Large intestine (tissue), 3 donors: ENCODE measurements at regions not wholly inside any gene's neighbourhood (a gene's known extent, or its start where the extent isn't known, plus 50 kb on each side); places are given as distances from the start of the nearest gene placed in this dataset.

Experiments used
- DNase-seq, 2 donors: peaks; one replicate each; pipeline versions ENCODE4 v3.0.0 to v3.0.0-alpha.2; 2013
- H3K27ac ChIP-seq: one replicate; pipeline ENCODE4 v1.5.1; 2013; ENCODE audit warnings: low read length
- H3K27me3 ChIP-seq: 2 replicates; pipeline ENCODE4 v1.6.1; 2013; ENCODE audit warnings: low read length; ENCODE audit not compliant: control insufficient read depth, insufficient read depth
- H3K36me3 ChIP-seq: 2 replicates; pipeline ENCODE4 v1.6.1; 2013; ENCODE audit warnings: low read length; ENCODE audit not compliant: control insufficient read depth, insufficient read depth
- H3K4me1 ChIP-seq: one replicate; pipeline ENCODE4 v1.6.1; 2013; ENCODE audit warnings: low read length; ENCODE audit not compliant: control insufficient read depth, insufficient read depth
- H3K4me3 ChIP-seq: one replicate; pipeline ENCODE4 v1.5.1; 2013; ENCODE audit warnings: low read length
- H3K9me3 ChIP-seq: one replicate; pipeline ENCODE4 v1.6.1; 2013; ENCODE audit warnings: mild to moderate bottlenecking, low read depth, low read length, moderate library complexity; ENCODE audit not compliant: control insufficient read depth
- WGBS: methylation state at CpG from one replicate; pipeline ENCODE4 v1.1.5; 2013; ENCODE audit warnings: low lambda C conversion rate; ENCODE audit not compliant: insufficient coverage; 5-methylcytosine and 5-hydroxymethylcytosine counted together

GRCh38 chr2:122755281-122755780 lies 999.9 kb downstream of the TSN start:
- Histone ChIP-seq H3K27ac (no peak overlapping the region), H3K4me3 (no peak overlapping the region), H3K9me3 (no peaks in the 10 kb centered on the region), H3K4me1 (no peaks in the 10 kb centered on the region), H3K36me3 (no peaks in the 10 kb centered on the region), H3K27me3 (no peaks in the 10 kb centered on the region)
- peak in 1 of 2 donors; percentile 12 for DNase-seq
- WGBS: 90% methylated on average over 3 of the region's 3 CpGs

GRCh38 chr2:122758967-122759366 lies 1003.5 kb downstream of the TSN start:
- DNase-seq: no peak
- Histone ChIP-seq H3K4me3 (no peak overlapping the region), H3K9me3 (no peaks in the 10 kb centered on the region), H3K4me1 (no peaks in the 10 kb centered on the region), H3K27me3 (no peaks in the 10 kb centered on the region), H3K27ac (no peak overlapping the region), H3K36me3 (no peaks in the 10 kb centered on the region)
- WGBS: no CpG with 5 or more reads among the region's 2 CpGs

GRCh38 chr2:122764014-122764413 lies 1008.6 kb downstream of the TSN start:
- WGBS: 100% methylated on average over 1 of the region's 3 CpGs
- no peaks in the 10 kb centered on the region for H3K4me1 ChIP-seq
- H3K27ac ChIP-seq: no peak overlapping the region
- H3K27me3 ChIP-seq: no peaks in the 10 kb centered on the region
- H3K36me3 ChIP-seq: no peaks in the 10 kb centered on the region
- H3K4me3 ChIP-seq: no peak overlapping the region
- H3K9me3 ChIP-seq: peaks cover 3% of the 10 kb centered on the region
- no peak for DNase-seq

- Histone ChIP-seq H3K4me1 (no peaks in the 10 kb centered on the region), H3K36me3 (no peaks in the 10 kb centered on the region), H3K4me3 (no peak overlapping the region), H3K9me3 (no peaks in the 10 kb centered on the region), H3K27ac (no peak overlapping the region), H3K27me3 (no peaks in the 10 kb centered on the region)
- DNase-seq: no peak
- 100% methylated on average over 1 of the region's 1 CpG for WGBS
Observed at GRCh38 chr2:122780251-122780650, 1024.8 kb downstream of the TSN start.

GRCh38 chr2:122794100-122794499 lies 1038.6 kb downstream of the TSN start:
- Histone ChIP-seq H3K27ac (no peak overlapping the region), H3K36me3 (no peaks in the 10 kb centered on the region), H3K9me3 (no peaks in the 10 kb centered on the region), H3K27me3 (no peaks in the 10 kb centered on the region), H3K4me1 (no peaks in the 10 kb centered on the region), H3K4me3 (no peak overlapping the region)
- DNase-seq: no peak
- WGBS: no CpG with 5 or more reads among the region's 2 CpGs

- H3K4me1 ChIP-seq: no peaks in the 10 kb centered on the region
- no CpG with 5 or more reads among the region's 5 CpGs for WGBS
- H3K27me3 ChIP-seq: no peaks in the 10 kb centered on the region
- H3K36me3 ChIP-seq: no peaks in the 10 kb centered on the region
- no peaks in the 10 kb centered on the region for H3K9me3 ChIP-seq
- no peak overlapping the region for H3K27ac ChIP-seq
- DNase-seq: no peak
- no peak overlapping the region for H3K4me3 ChIP-seq
Observed at GRCh38 chr2:122795763-122796162, 1040.3 kb downstream of the TSN start.

- H3K4me3 ChIP-seq: no peak overlapping the region
- DNase-seq: no peak
- H3K9me3 ChIP-seq: no peaks in the 10 kb centered on the region
- H3K27ac ChIP-seq: no peak overlapping the region
- no peaks in the 10 kb centered on the region for H3K4me1 ChIP-seq
- H3K36me3 ChIP-seq: no peaks in the 10 kb centered on the region
- H3K27me3 ChIP-seq: no peaks in the 10 kb centered on the region
Observed at GRCh38 chr2:122799391-122799790, 1043.9 kb downstream of the TSN start.

GRCh38 chr2:122800781-122801180 lies 1045.3 kb downstream of the TSN start:
- no peaks in the 10 kb centered on the region for H3K27me3 ChIP-seq
- DNase-seq: no peak
- H3K4me1 ChIP-seq: no peaks in the 10 kb centered on the region
- no peaks in the 10 kb centered on the region for H3K9me3 ChIP-seq
- no peak overlapping the region for H3K4me3 ChIP-seq
- H3K27ac ChIP-seq: no peak overlapping the region
- 85% methylated on average over 1 of the region's 1 CpG for WGBS
- no peaks in the 10 kb centered on the region for H3K36me3 ChIP-seq

- DNase-seq: no peak
- no peaks in the 10 kb centered on the region for H3K4me1 ChIP-seq
- H3K9me3 ChIP-seq: peaks cover 6% of the 10 kb centered on the region
- no peak overlapping the region for H3K27ac ChIP-seq
- H3K36me3 ChIP-seq: no peaks in the 10 kb centered on the region
- H3K27me3 ChIP-seq: no peaks in the 10 kb centered on the region
- no peak overlapping the region for H3K4me3 ChIP-seq
- 69% methylated on average over 2 of the region's 4 CpGs for WGBS
Observed at GRCh38 chr2:122804494-122804893, 1049.0 kb downstream of the TSN start.

GRCh38 chr2:122805346-122805745 lies 1049.9 kb downstream of the TSN start:
- H3K9me3 ChIP-seq: peaks cover 6% of the 10 kb centered on the region
- H3K4me3 ChIP-seq: no peak overlapping the region
- 95% methylated on average over 3 of the region's 3 CpGs for WGBS
- H3K27me3 ChIP-seq: no peaks in the 10 kb centered on the region
- no peak for DNase-seq
- no peaks in the 10 kb centered on the region for H3K4me1 ChIP-seq
- no peaks in the 10 kb centered on the region for H3K36me3 ChIP-seq
- no peak overlapping the region for H3K27ac ChIP-seq

- no peak for DNase-seq
- Histone ChIP-seq H3K36me3 (no peaks in the 10 kb centered on the region), H3K27ac (no peak overlapping the region), H3K9me3 (peaks cover 6% of the 10 kb centered on the region), H3K27me3 (no peaks in the 10 kb centered on the region), H3K4me1 (no peaks in the 10 kb centered on the region), H3K4me3 (no peak overlapping the region)
- WGBS: no CpG with 5 or more reads among the region's 4 CpGs
Observed at GRCh38 chr2:122808286-122808969, 1053.0 kb downstream of the TSN start.
